Ishikawa (cell line): ENCODE measurements at regions not wholly inside any gene's neighbourhood (a gene's known extent, or its start where the extent isn't known, plus 50 kb on each side); places are given as distances from the start of the nearest gene placed in this dataset.

Experiments used
- CEBPB ChIP-seq: IDR thresholded peaks from 2 replicates; pipeline ENCODE4 v1.6.1; 2012
- CREB1 ChIP-seq: IDR thresholded peaks from 2 replicates; pipeline ENCODE4 v1.6.1; 2012; ENCODE audit warnings: low read depth
- EGR1 ChIP-seq: IDR thresholded peaks from 2 replicates; pipeline ENCODE4 v1.6.1; 2012
- EP300 ChIP-seq: IDR thresholded peaks from 2 replicates; pipeline ENCODE4 v1.6.1; 2012; ENCODE audit warnings: borderline replicate concordance
- FOXM1 ChIP-seq: IDR thresholded peaks from 2 replicates; pipeline ENCODE4 v1.6.1; 2012; ENCODE audit warnings: low read depth, borderline replicate concordance
- NFIC ChIP-seq: IDR thresholded peaks from 2 replicates; pipeline ENCODE4 v1.6.1; 2012
- RAD21 ChIP-seq: IDR thresholded peaks from 2 replicates; pipeline ENCODE4 v1.6.1; 2012; ENCODE audit warnings: low read depth
- REST ChIP-seq: IDR thresholded peaks from 2 replicates; pipeline ENCODE4 v1.6.1; 2012; ENCODE audit warnings: low read depth, mild to moderate bottlenecking
- TAF1 ChIP-seq: IDR thresholded peaks from 2 replicates; pipeline ENCODE4 v1.6.1; 2012; ENCODE audit warnings: low read depth, mild to moderate bottlenecking
- TCF12 ChIP-seq: IDR thresholded peaks from 2 replicates; pipeline ENCODE4 v1.6.1; 2012; ENCODE audit warnings: low read depth
- TEAD4 ChIP-seq: IDR thresholded peaks from 2 replicates; pipeline ENCODE4 v1.6.1; 2012
- YY1 ChIP-seq: IDR thresholded peaks from 2 replicates; pipeline ENCODE4 v1.6.1; 2012; ENCODE audit warnings: low read depth
- ZBTB7A ChIP-seq: IDR thresholded peaks from 2 replicates; pipeline ENCODE4 v1.6.1; 2012; ENCODE audit warnings: low read depth
- TF ChIP-seq, protein P1 (sequence below): IDR thresholded peaks from 2 replicates; pipeline ENCODE4 v1.6.1; 2012
- TF ChIP-seq, protein P2 (sequence below): IDR thresholded peaks from 2 replicates; pipeline ENCODE4 v1.6.1; 2012

DNA sequence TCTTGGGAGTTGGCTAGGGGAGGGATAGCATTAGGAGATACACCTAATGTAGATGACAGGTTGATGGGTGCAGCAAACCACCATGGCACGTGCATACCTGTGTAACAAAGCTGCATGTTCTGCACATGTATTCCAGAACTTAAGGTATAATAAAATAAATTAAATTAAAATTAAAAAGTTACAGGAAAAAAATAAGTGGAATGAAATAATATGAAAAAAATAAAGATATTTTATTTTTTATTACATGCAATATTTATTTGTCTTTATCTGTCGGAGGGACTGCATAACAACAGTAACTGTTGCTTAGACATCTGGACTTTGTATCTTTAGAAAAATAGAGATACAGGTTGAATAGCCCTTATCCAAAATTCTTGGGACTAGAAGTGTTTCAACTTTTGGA lies 597.4 kb upstream of the CCDC179 start:
- no peak for TF ChIP-seq CEBPB
- no peak for TF ChIP-seq FOXM1
- TF ChIP-seq NFIC, result no peak
- no peak for TF ChIP-seq YY1
- TF ChIP-seq EP300, result no peak
- TF ChIP-seq TAF1, result no peak

DNA sequence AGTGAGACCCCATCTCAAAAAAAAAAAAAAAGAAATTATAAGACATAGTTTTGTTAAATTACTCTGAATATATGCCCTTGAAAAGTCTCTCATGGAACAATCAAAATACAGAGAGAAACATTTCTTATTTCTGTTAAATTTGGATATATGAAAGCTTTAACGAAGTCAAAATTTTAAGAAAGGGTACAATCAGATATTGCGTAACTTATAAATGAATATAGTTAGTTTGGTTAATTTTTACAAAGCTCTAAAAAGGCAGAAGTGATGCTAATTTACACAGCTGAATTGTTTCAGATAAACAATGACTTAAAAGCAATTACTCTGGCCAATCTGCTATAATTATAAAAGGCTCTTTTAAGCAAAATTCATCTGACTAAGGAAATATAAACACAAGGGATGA lies 611.6 kb upstream of the CCDC179 start:
- TF ChIP-seq CEBPB (no peak), EGR1 (no peak), TCF12 (no peak), CREB1 (no peak), NFIC (no peak), TEAD4 (no peak), RAD21 (no peak), YY1 (no peak), EP300 (no peak), ZBTB7A (no peak)
- TF ChIP-seq, protein P1, sequence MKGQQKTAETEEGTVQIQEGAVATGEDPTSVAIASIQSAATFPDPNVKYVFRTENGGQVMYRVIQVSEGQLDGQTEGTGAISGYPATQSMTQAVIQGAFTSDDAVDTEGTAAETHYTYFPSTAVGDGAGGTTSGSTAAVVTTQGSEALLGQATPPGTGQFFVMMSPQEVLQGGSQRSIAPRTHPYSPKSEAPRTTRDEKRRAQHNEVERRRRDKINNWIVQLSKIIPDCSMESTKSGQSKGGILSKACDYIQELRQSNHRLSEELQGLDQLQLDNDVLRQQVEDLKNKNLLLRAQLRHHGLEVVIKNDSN, result no peak

GRCh38 chr11:23473782-23474181 lies 613.5 kb upstream of the CCDC179 start:
- TF ChIP-seq NFIC (no peak), REST (no peak), EGR1 (no peak), EP300 (no peak)

GRCh38 chr11:23480736-23481135 lies 620.5 kb upstream of the CCDC179 start:
- TF ChIP-seq, protein P1, result no peak
- no peak for TF ChIP-seq RAD21
- no peak for TF ChIP-seq EP300
- TF ChIP-seq CREB1, result no peak
- TF ChIP-seq, protein P2, sequence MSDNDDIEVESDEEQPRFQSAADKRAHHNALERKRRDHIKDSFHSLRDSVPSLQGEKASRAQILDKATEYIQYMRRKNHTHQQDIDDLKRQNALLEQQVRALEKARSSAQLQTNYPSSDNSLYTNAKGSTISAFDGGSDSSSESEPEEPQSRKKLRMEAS, result no peak
- TF ChIP-seq FOXM1, result no peak
- no peak for TF ChIP-seq ZBTB7A
- TF ChIP-seq REST, result no peak
- TF ChIP-seq EGR1, result no peak

- TF ChIP-seq EGR1 (no peak), TCF12 (no peak), TEAD4 (no peak), YY1 (no peak), CREB1 (no peak), TAF1 (no peak), NFIC (no peak), FOXM1 (no peak)
- TF ChIP-seq, protein P2, result no peak
Measured at GRCh38 chr11:23490557-23491235, 630.4 kb upstream of the CCDC179 start.

DNA sequence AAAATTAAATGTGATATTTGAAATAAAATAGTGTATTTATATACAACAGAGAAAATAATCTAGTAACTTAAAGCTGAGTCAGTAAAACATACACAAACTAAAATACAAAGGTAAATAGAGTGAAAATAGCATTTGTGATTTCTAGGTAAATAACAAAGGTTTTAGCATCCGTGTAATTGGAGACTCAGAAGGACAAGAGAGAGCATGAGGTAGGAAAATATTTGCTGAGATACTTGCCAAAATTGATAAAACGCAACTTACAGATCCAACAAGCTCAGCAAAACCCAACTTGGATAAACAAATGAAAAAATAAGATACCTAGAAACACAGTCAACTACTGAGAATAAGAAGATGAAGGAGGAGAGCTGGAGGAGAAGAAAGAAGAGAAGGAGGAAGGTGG lies 634.7 kb upstream of the CCDC179 start:
- TF ChIP-seq NFIC (no peak), YY1 (no peak), CEBPB (no peak), TEAD4 (no peak)
- TF ChIP-seq, protein P2, result no peak
